ENCODE measurements at regions not wholly inside any gene's neighbourhood (a gene's known extent, or its start where the extent isn't known, plus 50 kb on each side); places are given as distances from the start of the nearest gene placed in this dataset.

- no peak for DNase-seq
Measured at GRCh38 chr14:97311411-97311810, 514.2 kb downstream of the VRK1 start.

DNA sequence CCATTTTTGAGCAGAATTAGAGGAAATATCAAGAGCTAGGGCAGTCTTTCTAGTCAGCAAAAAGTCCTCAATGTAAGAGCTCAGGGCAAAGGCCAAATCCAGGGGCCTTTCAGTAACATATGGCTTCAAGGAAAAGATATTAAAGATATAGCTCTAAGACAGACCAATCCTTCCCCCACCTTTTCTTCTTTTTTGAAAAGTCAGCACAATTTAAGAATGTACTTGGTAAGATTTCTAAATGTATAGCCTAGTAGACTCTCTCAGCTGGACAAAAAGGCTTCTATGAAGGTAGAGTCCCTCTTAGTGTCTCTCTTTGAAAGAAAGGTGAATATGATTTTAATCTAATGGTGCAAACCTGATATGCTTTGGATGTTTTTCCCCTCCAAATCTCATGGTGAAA is 515.7 kb downstream of the VRK1 start:
- no peak for DNase-seq

DNA sequence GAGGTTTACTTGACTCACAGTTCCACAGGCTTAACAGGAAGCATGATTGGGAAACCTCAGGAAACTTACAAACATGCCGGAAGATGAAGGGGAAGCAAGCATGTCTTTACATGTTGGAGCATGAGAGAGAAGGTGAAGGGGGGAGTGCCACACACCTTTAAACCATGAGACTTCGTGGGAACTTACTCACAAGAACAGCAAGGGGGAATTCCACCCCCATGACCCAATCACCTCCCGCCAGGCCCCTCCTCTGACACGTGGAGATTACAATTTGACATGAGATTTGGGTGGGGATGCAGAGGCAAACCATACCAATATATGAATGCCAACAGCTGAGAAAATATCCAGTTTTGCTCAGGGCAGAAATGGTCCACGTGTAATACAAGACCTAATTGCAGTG is 518.6 kb downstream of the VRK1 start:
- DNase-seq = no peak

DNA sequence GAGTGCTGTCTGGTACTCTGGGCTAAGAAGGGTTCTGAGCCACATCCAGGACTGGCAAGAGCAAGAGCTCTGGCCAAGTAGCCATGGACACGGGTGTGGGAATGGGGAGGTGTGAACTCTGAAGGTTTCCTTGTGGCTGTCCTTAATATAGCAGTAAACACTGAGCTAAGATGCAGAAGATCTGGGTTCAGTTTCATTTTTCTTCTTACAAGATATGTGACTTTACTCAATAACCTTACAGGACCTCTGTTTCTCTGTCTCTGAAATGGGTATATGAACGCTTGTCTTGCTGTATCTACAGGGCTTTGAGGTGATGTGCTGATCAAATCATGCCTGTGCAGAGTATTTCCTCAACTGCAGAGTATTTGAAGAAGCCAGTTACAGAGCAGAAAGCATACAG is 521.2 kb downstream of the VRK1 start:
- no peak for DNase-seq

- DNase-seq = no peak
Measured at GRCh38 chr14:97319691-97320090, 522.5 kb downstream of the VRK1 start.

DNA sequence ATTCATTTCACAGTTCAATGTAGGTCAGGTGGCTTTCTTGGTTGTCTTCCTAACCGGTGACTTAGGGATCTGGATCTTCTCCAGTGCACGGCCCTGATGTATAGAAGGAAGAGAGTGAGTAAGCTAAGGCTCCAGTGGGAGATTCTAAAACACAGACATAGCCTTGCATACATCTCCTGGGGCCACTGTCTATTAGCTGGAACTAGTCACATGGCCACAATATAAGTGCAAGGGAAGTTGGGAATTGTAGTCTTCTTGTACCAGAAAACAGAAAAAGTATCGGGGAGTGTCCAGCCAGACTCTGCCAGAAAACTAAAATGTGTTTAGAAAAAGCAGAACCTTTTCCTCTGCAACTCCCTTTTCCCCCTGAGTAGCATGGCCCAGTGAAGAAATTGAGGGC is 531.6 kb downstream of the VRK1 start:
- DNase-seq = no peak

DNA sequence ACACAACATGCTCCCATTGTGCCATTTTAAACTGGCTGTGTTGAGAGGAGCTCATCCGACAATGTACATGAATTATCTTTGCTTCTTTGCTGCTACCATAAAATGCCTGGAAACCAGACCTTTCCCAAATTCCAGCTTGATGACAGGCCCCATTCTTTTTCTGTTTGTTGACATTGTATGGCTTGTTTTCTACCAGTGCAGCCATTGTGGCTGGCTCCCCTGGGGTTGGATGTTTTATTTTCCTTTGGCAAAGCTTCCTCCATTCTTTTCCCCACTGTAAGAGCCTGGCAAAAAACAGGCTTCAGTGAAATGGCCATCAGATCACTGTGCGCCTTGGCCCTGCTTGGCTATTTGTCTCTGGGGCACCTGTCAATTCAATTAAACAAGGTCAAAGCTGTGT is 532.5 kb downstream of the VRK1 start:
- DNase-seq = no peak

- DNase-seq = no peak
Measured at GRCh38 chr14:97331058-97331457, 533.9 kb downstream of the VRK1 start.

GRCh38 chr14:97331526-97331925 is 534.3 kb downstream of the VRK1 start:
- no peak for DNase-seq

- no peak for DNase-seq
Measured at GRCh38 chr14:97336179-97336578, 539.0 kb downstream of the VRK1 start.

DNA sequence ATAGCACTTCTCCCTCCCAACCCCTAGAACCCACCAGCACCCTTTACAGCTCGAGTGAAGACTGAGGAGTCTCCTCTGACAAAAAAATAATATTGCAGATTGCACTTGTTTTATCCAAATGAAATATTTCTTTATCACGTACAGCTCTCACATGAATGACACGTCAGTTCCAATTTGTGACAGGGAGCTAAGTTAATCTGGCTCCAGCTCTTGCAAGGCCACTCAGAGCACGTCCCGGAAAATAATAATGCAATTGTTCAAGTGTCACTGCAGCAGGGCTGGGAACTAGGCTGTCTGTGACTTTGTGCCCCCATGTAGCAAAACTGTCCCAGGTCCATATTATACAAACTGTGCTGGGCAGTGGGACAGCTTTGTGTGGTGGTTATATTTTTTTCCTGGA is 539.6 kb downstream of the VRK1 start:
- DNase-seq = no peak

- DNase-seq = no peak
Measured at GRCh38 chr14:97337267-97337666, 540.1 kb downstream of the VRK1 start.

DNA sequence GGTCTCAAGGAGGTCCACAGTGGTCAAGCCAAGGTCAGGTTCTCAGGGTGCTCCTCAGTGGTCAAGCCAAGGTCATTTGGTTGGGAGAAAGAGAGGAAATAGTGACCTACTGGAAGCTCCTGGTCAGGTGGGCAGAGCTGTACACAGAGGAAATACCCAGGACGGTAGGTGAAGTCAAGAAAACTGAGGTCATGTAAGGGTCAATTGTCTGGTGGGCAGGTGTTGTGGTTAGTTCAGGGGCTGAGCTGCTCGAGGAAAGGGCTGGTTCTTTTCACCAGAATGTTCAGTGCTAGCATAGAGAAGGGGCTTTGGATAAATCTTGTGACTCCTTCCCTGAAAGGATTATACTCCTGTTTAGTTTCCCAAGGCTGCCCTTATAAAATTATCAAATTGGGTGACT is 540.5 kb downstream of the VRK1 start:
- no peak for DNase-seq

DNA sequence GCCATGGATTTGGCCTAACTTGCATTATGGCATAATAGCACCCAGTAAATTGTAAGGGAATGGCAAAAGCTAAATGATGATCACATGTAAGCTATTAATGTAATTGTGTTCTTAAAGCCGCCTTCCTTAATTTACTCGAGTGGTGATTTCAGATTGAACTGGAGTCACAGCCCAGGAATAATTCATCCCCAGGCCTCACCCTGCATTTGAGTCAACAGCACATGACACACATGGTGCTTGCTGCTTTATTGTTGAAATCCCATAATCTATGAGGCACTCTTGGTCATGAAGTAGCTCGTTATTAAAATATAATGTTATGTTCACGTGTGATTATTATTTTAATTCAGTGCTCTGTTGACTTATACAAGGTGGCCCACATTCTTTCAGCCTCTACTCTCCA is 547.5 kb downstream of the VRK1 start:
- DNase-seq = no peak

DNA sequence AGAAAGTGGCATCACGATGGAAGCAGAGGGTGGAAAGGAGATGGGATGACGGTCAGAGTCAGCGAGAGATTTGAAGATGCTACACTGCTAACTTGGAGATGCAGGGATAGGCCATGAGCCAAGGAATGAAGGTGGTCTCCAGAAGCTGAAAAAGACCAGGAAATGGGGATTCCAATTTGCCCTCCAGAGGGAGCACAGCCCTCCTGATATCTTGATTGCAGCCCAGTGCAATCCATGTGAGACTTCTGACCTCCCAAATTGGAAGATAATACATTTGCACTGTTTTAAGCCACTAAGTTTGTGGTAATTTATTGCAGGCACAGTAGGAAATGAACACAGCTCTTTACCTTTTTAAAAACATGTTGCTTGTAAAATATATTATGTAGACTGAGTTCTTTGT is 549.5 kb downstream of the VRK1 start:
- DNase-seq = no peak

DNA sequence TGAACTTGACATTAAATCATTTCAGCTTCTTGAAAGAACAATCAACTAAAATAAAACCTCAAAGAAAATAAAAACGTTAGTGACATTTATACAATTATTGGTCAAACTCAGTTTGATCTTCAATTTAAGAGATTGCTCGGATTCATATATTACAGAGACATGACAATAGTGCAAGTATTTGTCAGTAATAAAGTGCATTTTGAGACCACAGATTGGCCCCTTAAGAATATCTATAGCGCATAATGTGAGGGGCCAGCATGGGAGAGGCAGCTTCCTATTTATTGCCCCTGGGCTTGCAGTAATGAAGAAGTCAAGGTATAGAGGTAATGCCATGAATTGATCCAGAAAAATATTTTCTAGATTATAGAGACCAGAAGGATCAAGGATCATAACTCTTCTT is 552.3 kb downstream of the VRK1 start:
- no peak for DNase-seq

GRCh38 chr14:97349946-97350345 is 552.8 kb downstream of the VRK1 start:
- DNase-seq = no peak

DNA sequence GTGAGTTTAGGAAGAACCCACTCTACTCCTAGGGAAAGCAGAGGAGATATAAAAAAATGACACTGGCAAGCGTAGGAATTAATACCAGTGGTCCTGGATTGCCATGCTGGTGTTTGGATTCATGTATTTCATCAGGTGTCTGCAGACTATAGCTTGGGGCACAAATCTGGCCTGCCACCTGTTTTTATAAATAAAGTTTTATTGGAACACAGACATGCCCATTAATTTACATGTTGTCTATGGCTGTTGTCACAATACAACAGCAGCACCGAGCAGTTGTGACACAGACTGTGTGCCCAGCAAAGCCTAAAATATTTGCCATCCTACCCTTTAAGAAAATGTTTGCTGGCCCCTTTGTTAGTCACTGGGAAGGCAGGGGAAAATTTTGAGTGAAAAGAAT is 553.2 kb downstream of the VRK1 start:
- no peak for DNase-seq

DNA sequence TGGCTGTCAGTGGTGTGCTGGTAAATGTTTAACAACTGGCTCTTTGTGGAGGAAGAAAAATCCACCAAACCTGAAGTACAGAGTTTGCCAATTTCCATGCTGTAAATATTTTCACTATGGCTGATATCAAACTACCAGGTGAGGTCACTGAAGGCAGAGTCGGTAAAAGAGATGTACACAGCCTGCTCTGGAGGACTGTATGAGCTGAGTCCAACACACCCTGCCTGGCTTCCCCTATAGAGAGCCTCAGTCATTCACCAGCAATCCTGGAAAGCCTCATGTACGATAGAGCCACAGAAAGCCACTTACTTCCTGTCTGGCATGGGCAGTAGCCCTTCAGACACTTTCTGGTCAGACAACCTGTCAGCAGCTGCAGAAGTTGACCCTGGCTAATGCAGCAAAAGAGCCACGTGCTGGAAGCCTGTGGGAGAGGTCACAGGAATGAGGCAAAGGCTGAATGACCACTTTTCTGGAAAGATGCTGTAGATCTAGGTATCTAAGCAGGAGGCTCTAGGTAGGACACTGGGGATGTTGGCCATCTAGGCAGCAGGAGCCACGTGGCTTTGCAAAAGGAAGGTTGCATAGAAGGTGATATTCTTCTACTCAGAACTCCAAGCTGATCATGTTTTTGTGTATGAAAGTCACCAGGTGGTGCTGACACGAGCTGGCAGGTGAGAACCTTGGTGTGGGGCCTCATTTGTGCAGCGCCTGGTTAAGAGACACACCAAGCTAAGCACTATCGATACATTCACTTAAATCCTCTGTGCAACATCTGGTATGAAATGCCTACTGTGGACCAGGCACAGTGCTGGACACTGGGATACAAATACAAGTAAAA is 553.9 kb downstream of the VRK1 start:
- no peak for DNase-seq

DNA sequence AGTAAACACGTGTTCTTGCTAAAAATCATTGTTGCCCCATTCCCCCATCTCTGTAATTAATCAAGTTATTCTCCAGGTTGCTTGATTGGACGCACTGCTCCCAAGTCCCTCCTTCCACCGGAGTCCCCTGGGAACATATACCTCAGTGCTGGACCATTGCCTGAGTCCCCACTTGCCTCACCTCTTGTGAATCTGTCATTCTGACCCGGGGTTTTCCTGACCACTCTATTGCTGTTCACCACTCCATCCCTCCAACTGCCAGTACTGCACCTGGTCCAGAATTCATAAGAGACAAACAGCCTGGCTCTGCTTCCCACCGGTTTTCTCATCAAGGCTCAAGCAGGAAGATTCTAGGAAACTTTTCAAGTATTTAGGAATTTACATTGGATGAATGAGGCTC is 555.9 kb downstream of the VRK1 start:
- no peak for DNase-seq

DNA sequence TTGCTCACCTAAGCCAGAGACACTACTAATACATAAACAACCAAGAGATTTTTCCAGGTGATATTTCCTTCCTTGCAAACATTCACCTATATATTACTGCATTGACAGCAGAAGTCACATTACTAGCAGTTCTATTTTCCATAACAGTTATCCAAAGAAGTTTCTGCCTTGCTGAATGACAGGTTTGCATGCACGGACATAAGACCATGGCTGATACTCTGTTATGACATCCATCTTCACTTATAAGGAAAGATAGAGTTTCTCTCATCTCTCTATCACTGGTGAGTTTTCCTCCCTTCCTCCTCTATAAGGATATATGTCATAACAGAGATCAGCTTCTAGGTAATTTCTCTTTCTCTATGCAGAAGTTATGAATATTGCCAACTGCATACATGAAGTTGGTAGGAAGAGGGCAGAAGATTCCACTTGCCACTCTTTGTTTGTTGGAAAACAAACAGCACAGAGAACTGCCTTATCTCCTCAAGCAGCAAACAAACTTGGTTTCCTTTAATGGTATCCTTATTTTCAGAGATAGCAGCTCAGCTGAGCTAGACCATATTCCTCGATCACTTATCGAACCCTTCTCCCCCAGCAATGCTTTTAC is 557.0 kb downstream of the VRK1 start:
- no peak for DNase-seq

GRCh38 chr14:97359341-97359740 is 562.2 kb downstream of the VRK1 start:
- no peak for DNase-seq

DNA sequence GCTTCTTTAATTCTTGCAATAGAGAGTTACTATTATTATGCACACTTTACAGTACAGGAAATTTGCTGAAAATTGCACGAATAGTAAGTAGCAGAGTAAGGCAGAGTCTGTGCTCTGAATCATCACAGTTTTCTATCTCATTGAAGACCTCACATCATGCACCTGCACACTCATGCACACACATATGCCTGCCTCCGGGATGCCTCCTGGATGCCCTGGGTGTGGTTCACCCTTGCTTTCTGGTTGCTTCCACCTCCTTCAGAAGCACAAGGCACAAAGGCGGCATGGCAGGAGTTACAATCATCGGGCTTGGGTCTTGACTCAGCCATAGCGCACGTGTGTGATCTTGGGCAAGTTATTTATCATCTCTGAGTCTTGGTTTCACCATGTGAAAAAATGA is 564.0 kb downstream of the VRK1 start:
- no peak for DNase-seq

- no peak for DNase-seq
Measured at GRCh38 chr14:97361958-97362357, 564.8 kb downstream of the VRK1 start.

GRCh38 chr14:97366400-97366799 is 569.2 kb downstream of the VRK1 start:
- no peak for DNase-seq
